Pons (tissue), 1 donor: ENCODE measurements at regions not wholly inside any gene's neighbourhood (a gene's known extent, or its start where the extent isn't known, plus 50 kb on each side); places are given as distances from the start of the nearest gene placed in this dataset.

Experiments used
- DNase-seq: peaks from one replicate; pipeline ENCODE4 v3.0.0-alpha.2; 2016; ENCODE audit warnings: low spot score

- no peak for DNase-seq
These were observed 130.3 kb downstream of the DTWD1 start for GRCh38 chr15:49751191-49751590.

- DNase-seq = no peak
These were observed 130.9 kb downstream of the DTWD1 start for GRCh38 chr15:49751751-49752150.

GRCh38 chr15:49752517-49752916, 131.7 kb downstream of the DTWD1 start:
- no peak for DNase-seq

- DNase-seq = no peak
These were observed 137.6 kb downstream of the DTWD1 start for GRCh38 chr15:49758456-49758855.

- no peak for DNase-seq
These were observed 138.0 kb downstream of the DTWD1 start for GRCh38 chr15:49758856-49759255.

- no peak for DNase-seq
These were observed 139.9 kb downstream of the DTWD1 start for GRCh38 chr15:49760749-49761148.

GRCh38 chr15:49769225-49769624, 148.4 kb downstream of the DTWD1 start:
- no peak for DNase-seq

- no peak for DNase-seq
These were observed 168.6 kb downstream of the DTWD1 start for GRCh38 chr15:49789436-49789835.

GRCh38 chr15:49793943-49794342, 173.1 kb downstream of the DTWD1 start:
- DNase-seq = no peak

- DNase-seq = no peak
These were observed 180.9 kb downstream of the DTWD1 start for GRCh38 chr15:49801796-49802195.
